ENCODE measurements at regions not wholly inside any gene's neighbourhood (a gene's known extent, or its start where the extent isn't known, plus 50 kb on each side); places are given as distances from the start of the nearest gene placed in this dataset.

DNA sequence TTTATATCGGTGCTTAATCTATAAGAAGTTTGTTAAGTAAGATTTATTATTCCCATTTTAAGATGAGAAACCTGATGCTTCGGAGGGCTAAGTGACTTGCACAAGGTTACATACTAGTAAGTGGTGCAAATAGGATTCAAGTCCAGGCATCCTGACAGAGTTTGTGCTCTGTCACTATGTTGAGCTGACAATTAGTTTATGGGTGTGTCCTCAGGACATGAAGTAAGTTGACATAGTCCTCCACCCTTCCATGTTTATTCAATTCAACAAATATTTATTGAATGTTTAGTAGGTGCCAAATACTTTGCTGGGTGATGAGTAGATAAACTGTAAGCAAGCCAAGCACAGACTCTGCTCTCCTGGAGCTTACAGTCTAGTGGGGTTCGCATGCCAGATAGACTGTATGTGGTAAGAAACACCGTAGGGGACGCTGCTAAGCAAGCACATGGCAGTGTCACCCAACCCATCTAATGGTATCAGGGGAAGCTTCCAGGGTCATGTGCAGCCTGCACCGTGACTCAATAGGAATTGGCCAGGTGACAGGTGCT lies 342.7 kb upstream of the SATB1 start:
- no peaks in the 10 kb centered on the region for H4K20me1 ChIP-seq (ENCODE audit: insufficient read depth, low read length)
- H3K27me3 ChIP-seq (ENCODE audit: control insufficient read depth in 2 of 2, insufficient read depth in 2 of 2, low read length in 2 of 2) = no peaks in the 10 kb centered on the region
- H3K9me3 Mint-ChIP-seq = no peaks in the 10 kb centered on the region
- H3K27me3 Mint-ChIP-seq (ENCODE audit: low read depth in 3 of 3) = peaks cover 0 to 2% (median 0%) of the 10 kb centered on the region in 3 donors
- TF ChIP-seq, protein P1, sequence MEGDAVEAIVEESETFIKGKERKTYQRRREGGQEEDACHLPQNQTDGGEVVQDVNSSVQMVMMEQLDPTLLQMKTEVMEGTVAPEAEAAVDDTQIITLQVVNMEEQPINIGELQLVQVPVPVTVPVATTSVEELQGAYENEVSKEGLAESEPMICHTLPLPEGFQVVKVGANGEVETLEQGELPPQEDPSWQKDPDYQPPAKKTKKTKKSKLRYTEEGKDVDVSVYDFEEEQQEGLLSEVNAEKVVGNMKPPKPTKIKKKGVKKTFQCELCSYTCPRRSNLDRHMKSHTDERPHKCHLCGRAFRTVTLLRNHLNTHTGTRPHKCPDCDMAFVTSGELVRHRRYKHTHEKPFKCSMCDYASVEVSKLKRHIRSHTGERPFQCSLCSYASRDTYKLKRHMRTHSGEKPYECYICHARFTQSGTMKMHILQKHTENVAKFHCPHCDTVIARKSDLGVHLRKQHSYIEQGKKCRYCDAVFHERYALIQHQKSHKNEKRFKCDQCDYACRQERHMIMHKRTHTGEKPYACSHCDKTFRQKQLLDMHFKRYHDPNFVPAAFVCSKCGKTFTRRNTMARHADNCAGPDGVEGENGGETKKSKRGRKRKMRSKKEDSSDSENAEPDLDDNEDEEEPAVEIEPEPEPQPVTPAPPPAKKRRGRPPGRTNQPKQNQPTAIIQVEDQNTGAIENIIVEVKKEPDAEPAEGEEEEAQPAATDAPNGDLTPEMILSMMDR (IDR thresholded peaks at IDR 0.05) = no peak
- H3K9ac ChIP-seq (ENCODE audit: insufficient read depth, low read length, poor library complexity, severe bottlenecking) = no peak overlapping the region
- no peak overlapping the region for H3K4me3 Mint-ChIP-seq
- no peaks in the 10 kb centered on the region for H3K36me3 Mint-ChIP-seq
- no peak for DNase-seq
- no peak overlapping the region for H3K27ac ChIP-seq (ENCODE audit: low read depth in 1 of 2, low read length in 2 of 2)
- no peaks in the 10 kb centered on the region for H3K36me3 ChIP-seq (replicated peaks in 1 of 2; ENCODE audit: control insufficient read depth in 1 of 2, insufficient read depth in 2 of 2, low read length in 2 of 2)
- no peak overlapping the region for H3K4me3 ChIP-seq (replicated peaks in 1 of 3; ENCODE audit: low read depth in 2 of 3, low read length in 3 of 3)
- intact Hi-C loops (cut with micrococcal nuclease) = no loop called here
- whole genome bisulfite sequencing (ENCODE audit: insufficient coverage) = 100% methylated on average over 1 of the region's 6 CpGs
- no peak overlapping the region for H2AFZ ChIP-seq (ENCODE audit: insufficient read depth, low read depth, low read length, poor library complexity, severe bottlenecking)
- no peak overlapping the region for H3K4me2 ChIP-seq (replicated peaks; ENCODE audit: extremely low read depth, low read length, poor library complexity, severe bottlenecking)
- H3K4me1 Mint-ChIP-seq = no peaks in the 10 kb centered on the region
- H3K79me2 ChIP-seq (ENCODE audit: insufficient read depth, low read length) = no peaks in the 10 kb centered on the region
- no peaks in the 10 kb centered on the region for H3K4me1 ChIP-seq (ENCODE audit: control insufficient read depth in 1 of 2, insufficient read depth in 2 of 2, low read length in 2 of 2)
- H3K27ac Mint-ChIP-seq = no peak overlapping the region
- no peaks in the 10 kb centered on the region for H3K9me3 ChIP-seq (replicated peaks in 1 of 2; ENCODE audit: control insufficient read depth in 1 of 2, insufficient read depth in 1 of 2, low read length in 2 of 2)

GRCh38 chr3:18766974-18767373 lies 341.8 kb upstream of the SATB1 start:
- TF ChIP-seq, protein P1 (IDR thresholded peaks at IDR 0.05) = no peak
- no peak for DNase-seq
- Histone ChIP-seq H3K4me3 (replicated peaks in 1 of 3; ENCODE audit: low read depth in 2 of 3, low read length in 3 of 3) (no peak overlapping the region), H3K27me3 (ENCODE audit: control insufficient read depth in 2 of 2, insufficient read depth in 2 of 2, low read length in 2 of 2) (no peaks in the 10 kb centered on the region), H4K20me1 (ENCODE audit: insufficient read depth, low read length) (no peaks in the 10 kb centered on the region), H3K27ac (ENCODE audit: low read depth in 1 of 2, low read length in 2 of 2) (no peak overlapping the region), H3K4me2 (replicated peaks; ENCODE audit: extremely low read depth, low read length, poor library complexity, severe bottlenecking) (no peak overlapping the region), H3K9ac (ENCODE audit: insufficient read depth, low read length, poor library complexity, severe bottlenecking) (no peak overlapping the region), H3K79me2 (ENCODE audit: insufficient read depth, low read length) (no peaks in the 10 kb centered on the region), H3K4me1 (ENCODE audit: control insufficient read depth in 1 of 2, insufficient read depth in 2 of 2, low read length in 2 of 2) (no peaks in the 10 kb centered on the region), H3K9me3 (replicated peaks in 1 of 2; ENCODE audit: control insufficient read depth in 1 of 2, insufficient read depth in 1 of 2, low read length in 2 of 2) (no peaks in the 10 kb centered on the region), H3K36me3 (replicated peaks in 1 of 2; ENCODE audit: control insufficient read depth in 1 of 2, insufficient read depth in 2 of 2, low read length in 2 of 2) (no peaks in the 10 kb centered on the region), H2AFZ (ENCODE audit: insufficient read depth, low read depth, low read length, poor library complexity, severe bottlenecking) (no peak overlapping the region)
- 0% methylated on average over 1 of the region's 2 CpGs for WGBS (ENCODE audit: insufficient coverage)
- no peak overlapping the region for H3K27ac Mint-ChIP-seq
- no peaks in the 10 kb centered on the region for H3K36me3 Mint-ChIP-seq
- no peak overlapping the region for H3K4me3 Mint-ChIP-seq
- H3K27me3 Mint-ChIP-seq (ENCODE audit: low read depth in 3 of 3) = peaks cover 0 to 2% (median 0%) of the 10 kb centered on the region in 3 donors
- H3K4me1 Mint-ChIP-seq = no peaks in the 10 kb centered on the region
- intact Hi-C loops (cut with micrococcal nuclease) = no loop called here
- H3K9me3 Mint-ChIP-seq = no peaks in the 10 kb centered on the region
